ENCODE measurements at regions not wholly inside any gene's neighbourhood (a gene's known extent, or its start where the extent isn't known, plus 50 kb on each side); places are given as distances from the start of the nearest gene placed in this dataset.

DNA sequence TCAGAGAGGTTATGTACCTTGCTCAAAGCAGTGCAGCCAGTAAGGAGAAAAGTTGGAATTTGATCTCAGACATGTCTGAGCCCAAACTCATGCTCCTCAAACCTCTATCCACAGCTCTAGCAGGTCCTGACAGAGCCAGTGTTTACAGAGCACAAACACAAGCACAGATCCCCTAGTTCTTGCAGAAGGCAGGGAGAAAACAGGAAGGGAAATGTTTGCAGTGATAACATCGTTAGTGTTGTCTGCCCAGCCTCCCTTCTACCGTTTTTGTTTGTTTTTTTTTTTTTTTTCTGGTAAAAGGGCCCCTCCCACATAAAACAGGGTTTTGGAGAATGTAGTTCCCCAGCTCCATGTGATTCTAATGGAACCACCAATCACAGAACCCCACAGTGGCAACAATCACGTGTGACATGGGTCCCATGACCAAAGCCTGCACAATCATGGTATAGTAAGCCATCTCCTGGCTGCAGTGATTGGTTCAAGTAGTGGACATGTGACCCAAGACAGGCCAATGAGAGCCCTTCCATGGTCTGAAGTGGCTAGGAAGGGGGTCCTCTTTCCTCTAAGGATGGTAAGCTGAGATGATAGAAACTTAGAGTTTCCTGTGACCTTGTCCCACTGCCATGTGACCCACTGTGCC is 513.4 kb downstream of the MED13L start:
- H3K18ac ChIP-seq (ENCODE audit: extremely low read depth, low read length), result no peak overlapping the region
- WGBS, 2 experiments (ENCODE audit: extremely low coverage in 1 of 2, insufficient coverage in 1 of 2, insufficient read length in 1 of 2, insufficient replicate concordance in 2 of 2, low coverage in 1 of 2, low lambda C conversion rate in 2 of 2, missing lambda C conversion rate in 1 of 2), result 81% methylated on average over 3 of the region's 3 CpGs; no CpG with 5 or more reads in 1 of the 2 experiments
- no peak overlapping the region for H2BK120ac ChIP-seq (replicated peaks; ENCODE audit: low read depth, low read length)
- H2BK12ac ChIP-seq (ENCODE audit: low read depth, low read length), result no peak overlapping the region
- no peak overlapping the region for H4K5ac ChIP-seq (ENCODE audit: insufficient read length, low read depth, low read length)
- no peak overlapping the region; the same call in 1 of the 2 replicates for H2AFZ ChIP-seq (ENCODE audit: low read length)
- H3K4me2 ChIP-seq (ENCODE audit: insufficient read depth in 1 of 2, low read depth in 2 of 2, low read length in 2 of 2), result no peak overlapping the region
- no peak overlapping the region for H3K14ac ChIP-seq (ENCODE audit: insufficient read length)
- no peak overlapping the region for H3K4ac ChIP-seq (replicated peaks; ENCODE audit: insufficient read length, low read depth, low read length)
- no peak overlapping the region for H2BK20ac ChIP-seq (ENCODE audit: low read length)
- H2AK5ac ChIP-seq (ENCODE audit: low read depth, low read length), result no peak overlapping the region
- H3K79me2 ChIP-seq (ENCODE audit: control insufficient read depth in 1 of 2, insufficient read depth in 2 of 2, low read length in 2 of 2), result no peaks in the 10 kb centered on the region
- ChIA-PET POLR2A (ENCODE audit: partially characterized antibody) (no interaction called here), CTCF (ENCODE audit: partially characterized antibody) (interaction anchor here (0.8 to 1.5 kb wide), 2 partner anchors 11 to 145 kb away, joined by 3 to 4 read pairs; no protein-coding TSS in a partner anchor)
- no peak overlapping the region for H3K56ac ChIP-seq (replicated peaks; ENCODE audit: insufficient read length, low read depth, low read length)
- no peak for DNase-seq (ENCODE audit: low read depth in 1 of 2, low spot score in 2 of 2)
- H2BK15ac ChIP-seq (ENCODE audit: low read length), result no peak overlapping the region
- no peaks in the 10 kb centered on the region; the same call in 1 of the 2 replicates for H3K23me2 ChIP-seq (ENCODE audit: low read depth, low read length)
- no peak overlapping the region for H3K9ac ChIP-seq (replicated peaks in 1 of 4; ENCODE audit: extremely low read depth in 1 of 4, low read depth in 3 of 4, low read length in 3 of 4)
- no peak overlapping the region for H3K27ac ChIP-seq (ENCODE audit: low read depth, low read length)
- H3K23ac ChIP-seq (ENCODE audit: insufficient read length), result no peak overlapping the region
- H3K79me1 ChIP-seq (ENCODE audit: low read depth, low read length), result no peaks in the 10 kb centered on the region
- no peaks in the 10 kb centered on the region for H4K20me1 ChIP-seq (replicated peaks in 1 of 2; ENCODE audit: control insufficient read depth in 1 of 2, insufficient read depth in 2 of 2, low read length in 2 of 2)
- no peaks in the 10 kb centered on the region for H3K9me3 ChIP-seq (ENCODE audit: insufficient read depth in 2 of 2, low read depth in 1 of 2, low read length in 1 of 2)
- no peak for FAIRE-seq
- H3K4me1 ChIP-seq (replicated peaks in 1 of 4; ENCODE audit: control insufficient read depth in 3 of 4, insufficient read depth in 4 of 4, low read length in 3 of 4), result peaks cover 0 to 2% (median 0%) of the 10 kb centered on the region in 4 experiments; a peak in 1 of 7 replicates
- no peak overlapping the region for H4K91ac ChIP-seq (replicated peaks; ENCODE audit: insufficient read length, low read length)
- no peaks in the 10 kb centered on the region for H3K36me3 ChIP-seq (ENCODE audit: control insufficient read depth in 2 of 4, insufficient read depth in 4 of 4, low read length in 3 of 4)
- no peaks in the 10 kb centered on the region for H3K27me3 ChIP-seq (replicated peaks in 1 of 4; ENCODE audit: control insufficient read depth in 3 of 4, extremely low read depth in 1 of 4, insufficient read depth in 3 of 4, low read length in 3 of 4)
- no peak overlapping the region for H4K8ac ChIP-seq (ENCODE audit: extremely low read depth, insufficient read depth, low read length)
- no peak overlapping the region for H3K4me3 ChIP-seq (ENCODE audit: extremely low read depth in 1 of 4, insufficient read depth in 2 of 4, low read depth in 3 of 4, low read length in 4 of 4)
- no peak overlapping the region for H2BK5ac ChIP-seq (ENCODE audit: low read depth, low read length)
- TF ChIP-seq CTBP2 (IDR thresholded peaks at IDR 0.05; ENCODE audit: borderline replicate concordance, insufficient read depth, insufficient read length, low read length) (no peak), CEBPB (IDR thresholded peaks at IDR 0.05; ENCODE audit: low read depth, low read length) (no peak)

Measured in H1 (cell line).